ENCODE measurements at regions not wholly inside any gene's neighbourhood (a gene's known extent, or its start where the extent isn't known, plus 50 kb on each side); places are given as distances from the start of the nearest gene placed in this dataset.

GRCh38 chr4:19382993-19383756 is 868.5 kb upstream of the SLIT2 start:
- DNase-seq: no peak

DNA sequence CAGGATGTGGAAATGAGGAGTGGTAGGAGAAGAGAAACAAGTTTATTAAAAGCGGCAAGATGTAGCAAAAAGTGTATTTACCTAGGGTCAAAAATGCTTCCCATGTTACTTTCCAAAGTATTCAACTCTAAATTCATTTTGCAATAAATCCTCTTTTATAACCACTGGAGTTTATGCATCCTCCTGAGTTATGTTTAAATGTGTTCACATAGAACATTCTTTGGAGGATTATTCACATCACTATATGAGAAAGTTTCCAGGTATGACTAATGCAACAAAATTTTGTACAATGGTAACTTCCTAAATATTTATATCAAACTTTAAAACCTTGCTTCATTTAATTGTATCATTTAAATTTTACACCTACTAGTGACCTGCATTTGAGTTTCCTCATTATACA is 870.6 kb upstream of the SLIT2 start:
- no peak for DNase-seq

DNA sequence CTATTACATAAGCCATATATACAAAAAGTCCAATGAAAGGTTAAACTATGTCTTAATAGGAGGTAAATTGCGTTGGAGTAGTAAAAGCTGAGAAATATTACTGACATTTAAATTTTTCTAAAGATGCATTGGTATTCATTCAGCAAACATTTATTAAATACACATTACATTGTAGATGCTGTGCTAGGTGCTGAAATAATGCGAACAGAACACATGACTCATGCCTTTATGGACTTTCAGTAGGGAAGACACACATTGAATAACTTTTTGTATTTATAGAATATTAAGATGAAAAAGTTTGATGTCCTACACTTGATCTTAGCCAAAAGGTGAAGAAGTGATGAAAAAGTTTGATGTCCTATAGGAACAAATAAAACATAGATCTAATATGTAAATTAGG is 871.1 kb upstream of the SLIT2 start:
- DNase-seq: no peak

DNA sequence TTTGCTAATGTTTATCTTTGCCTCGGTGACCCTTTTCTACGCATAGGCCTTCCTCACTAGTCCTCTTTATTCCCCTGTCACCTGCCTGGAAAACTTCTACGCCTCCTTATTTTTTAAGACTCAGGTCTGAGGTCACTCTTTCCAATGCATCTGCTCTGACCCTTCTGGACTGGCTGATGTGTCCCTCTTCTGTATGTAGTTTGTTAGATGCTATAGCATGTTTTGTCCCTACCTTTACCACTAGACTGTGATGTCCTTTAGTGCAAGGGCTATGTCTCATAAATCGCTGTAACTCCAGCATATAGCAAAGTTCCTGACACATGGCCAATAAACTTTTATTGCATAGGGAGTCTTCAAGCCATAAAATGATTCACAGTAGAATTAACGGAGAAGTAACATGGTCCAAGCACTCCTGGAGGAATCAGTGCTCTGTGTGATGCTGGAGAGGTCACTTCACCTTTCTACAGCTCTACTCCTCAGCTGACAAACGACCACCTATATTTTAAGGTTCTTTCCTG is 872.5 kb upstream of the SLIT2 start:
- DNase-seq: no peak

- DNase-seq: no peak
Measured at GRCh38 chr4:19375931-19376330, 875.8 kb upstream of the SLIT2 start.

- no peak for DNase-seq
Measured at GRCh38 chr4:19375136-19375804, 876.4 kb upstream of the SLIT2 start.

GRCh38 chr4:19372390-19372789 is 879.3 kb upstream of the SLIT2 start:
- DNase-seq: no peak

DNA sequence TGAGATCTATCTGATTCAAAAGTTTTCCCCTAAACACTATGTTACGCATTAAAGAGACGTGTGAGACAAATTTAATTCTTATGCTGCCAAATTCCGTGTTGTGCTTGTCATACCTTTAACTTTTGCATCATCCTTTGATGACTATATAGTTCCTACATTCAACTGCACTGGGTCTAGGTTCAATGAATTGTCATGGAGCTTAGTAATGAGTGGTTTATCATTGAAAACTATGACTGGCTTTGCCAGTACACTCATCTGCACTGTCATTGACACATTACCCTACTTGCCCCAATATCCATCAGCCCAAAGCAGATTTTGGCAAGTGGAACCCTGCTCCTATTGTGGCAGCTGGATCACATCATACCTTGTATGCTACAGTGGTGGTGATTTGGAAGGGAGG is 882.9 kb upstream of the SLIT2 start:
- DNase-seq: no peak

GRCh38 chr4:19366916-19367315 is 884.8 kb upstream of the SLIT2 start:
- no peak for DNase-seq

- DNase-seq: no peak
Measured at GRCh38 chr4:19358015-19358414, 893.7 kb upstream of the SLIT2 start.

GRCh38 chr4:19349416-19349815 is 902.3 kb upstream of the SLIT2 start:
- no peak for DNase-seq

GRCh38 chr4:19348746-19349145 is 903.0 kb upstream of the SLIT2 start:
- DNase-seq: no peak

DNA sequence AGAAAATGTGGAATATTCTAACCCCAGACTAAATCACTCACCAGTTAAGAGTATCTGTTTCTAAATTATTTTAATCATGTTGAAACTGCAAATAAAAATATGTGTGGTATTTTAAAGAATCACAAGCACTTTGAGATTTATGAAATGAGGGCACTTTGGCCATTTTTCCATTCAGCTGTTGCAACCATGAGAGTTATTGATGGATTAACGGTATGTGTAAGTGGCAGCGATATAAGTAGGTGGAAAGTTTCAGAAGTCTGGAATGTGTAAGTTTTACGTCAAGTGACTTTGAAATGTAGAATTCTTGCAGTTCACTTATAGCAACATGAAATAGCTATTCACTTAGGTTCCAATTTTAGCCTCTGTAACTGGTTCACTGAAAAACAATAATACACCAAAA is 905.1 kb upstream of the SLIT2 start:
- no peak for DNase-seq

DNA sequence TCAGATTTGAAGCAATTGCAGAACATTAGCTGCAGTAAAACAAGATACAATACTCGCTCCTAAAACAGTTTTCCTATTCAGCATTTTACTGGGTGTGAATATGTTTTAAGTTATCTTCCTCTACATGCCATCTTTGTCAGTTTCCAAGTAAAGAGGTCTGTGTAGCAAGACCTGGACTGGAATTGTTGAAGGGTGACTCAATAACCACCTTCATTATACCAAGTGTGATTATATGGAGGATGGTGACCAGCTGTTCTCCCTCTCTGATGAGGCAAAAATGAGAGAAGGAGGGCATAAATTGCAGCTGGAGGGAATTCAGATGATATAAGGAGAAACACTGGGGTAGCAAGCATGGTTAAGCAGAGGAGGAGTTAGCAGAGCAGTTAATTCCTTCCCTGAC is 922.1 kb upstream of the SLIT2 start:
- DNase-seq: no peak

DNA sequence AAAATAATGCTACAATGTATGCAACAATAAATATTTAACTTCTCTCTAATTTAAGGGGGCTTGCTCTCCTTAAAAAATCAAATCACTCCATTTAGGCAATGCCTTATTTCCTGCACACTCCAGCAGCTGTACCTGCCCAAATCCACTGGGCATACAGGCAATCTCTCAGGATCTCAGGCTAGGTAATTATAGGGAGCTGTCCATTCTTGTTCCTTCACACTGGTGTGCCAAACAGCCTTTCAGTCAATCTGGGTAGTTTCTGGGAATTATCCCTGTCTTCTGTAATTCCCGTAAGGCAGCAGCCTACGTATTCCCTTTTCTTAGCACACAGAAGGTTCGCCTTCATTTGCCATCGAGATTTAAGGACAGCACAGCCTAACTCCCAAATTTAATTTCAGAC is 922.6 kb upstream of the SLIT2 start:
- DNase-seq: no peak

- no peak for DNase-seq
Measured at GRCh38 chr4:19327364-19327763, 924.3 kb upstream of the SLIT2 start.

DNA sequence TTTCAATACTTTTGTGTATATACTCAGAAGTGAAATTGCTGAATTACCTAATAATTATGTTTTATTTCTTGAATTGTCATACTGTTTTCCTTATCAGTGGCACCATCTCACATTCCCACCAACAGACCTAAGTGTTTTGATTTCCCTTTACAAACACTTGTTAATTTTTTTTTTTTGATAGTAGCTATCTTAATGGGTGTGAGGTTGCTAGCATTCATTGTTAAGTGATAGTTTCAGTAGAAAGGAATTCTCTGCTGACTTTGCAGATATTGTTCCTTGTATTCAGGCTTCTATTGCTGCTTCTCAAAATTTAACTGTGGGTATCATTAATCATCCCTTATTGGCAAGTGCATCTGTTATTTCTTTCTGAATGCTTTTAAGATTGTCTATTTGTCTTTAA is 927.5 kb upstream of the SLIT2 start:
- DNase-seq: no peak

DNA sequence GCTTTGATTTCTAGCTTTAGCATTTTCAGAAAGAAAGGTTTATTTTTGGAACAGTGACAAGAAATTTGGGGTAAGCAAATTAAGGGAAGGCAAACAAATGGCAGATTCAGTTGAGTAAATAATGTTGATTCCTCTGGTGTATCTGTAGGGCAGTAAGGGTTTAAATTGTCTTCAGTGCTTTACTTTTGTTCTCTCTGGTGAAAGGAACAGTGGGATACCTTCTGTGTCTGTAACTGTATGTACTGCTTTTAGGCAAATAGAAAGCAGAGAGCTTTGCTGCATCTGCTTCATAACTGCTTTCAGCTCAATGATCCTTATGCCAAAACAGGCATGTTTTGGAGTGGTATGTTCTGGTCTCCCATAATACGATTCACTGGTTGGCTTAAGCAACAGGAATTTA is 932.1 kb upstream of the SLIT2 start:
- no peak for DNase-seq

GRCh38 chr4:19317377-19317776 is 934.3 kb upstream of the SLIT2 start:
- no peak for DNase-seq

DNA sequence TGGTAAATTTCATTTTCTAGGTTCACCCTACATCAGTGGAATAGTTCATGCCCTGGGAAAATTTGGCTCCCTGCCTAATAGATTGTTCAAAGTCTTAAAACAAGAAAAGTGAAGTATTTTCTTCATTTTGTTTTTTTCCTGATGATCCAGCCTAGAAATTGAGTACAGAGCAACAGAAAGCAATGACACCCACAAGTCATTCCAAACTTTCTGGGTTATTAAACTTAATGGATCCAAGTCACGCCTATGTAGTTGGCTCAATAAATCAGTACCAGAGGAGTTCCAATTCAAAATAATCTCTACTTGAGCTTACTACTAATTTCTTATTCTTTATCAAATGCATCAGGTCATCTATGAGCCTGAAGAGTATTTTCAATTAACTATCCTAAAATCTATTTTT is 937.6 kb upstream of the SLIT2 start:
- DNase-seq: no peak

DNA sequence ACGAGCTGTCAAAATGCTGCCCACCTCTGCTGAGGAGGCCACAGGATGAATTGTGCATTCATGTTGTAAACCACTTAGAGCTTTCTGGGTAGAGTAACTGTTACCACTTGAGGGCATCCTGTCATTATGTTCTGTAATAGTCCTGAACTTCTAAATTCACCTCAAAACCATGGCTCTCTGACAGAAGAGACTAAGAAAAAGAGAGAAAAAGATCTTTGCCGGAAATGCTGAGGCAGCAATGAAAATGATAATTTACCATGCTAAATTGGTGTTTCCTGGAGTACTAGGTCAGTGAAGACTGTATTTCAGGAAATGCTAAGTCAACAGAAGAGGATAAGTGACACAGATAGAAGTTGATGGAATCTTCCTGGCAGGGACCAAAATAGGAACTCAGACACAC is 942.3 kb upstream of the SLIT2 start:
- no peak for DNase-seq

- DNase-seq: no peak
Measured at GRCh38 chr4:19304028-19304427, 947.7 kb upstream of the SLIT2 start.

DNA sequence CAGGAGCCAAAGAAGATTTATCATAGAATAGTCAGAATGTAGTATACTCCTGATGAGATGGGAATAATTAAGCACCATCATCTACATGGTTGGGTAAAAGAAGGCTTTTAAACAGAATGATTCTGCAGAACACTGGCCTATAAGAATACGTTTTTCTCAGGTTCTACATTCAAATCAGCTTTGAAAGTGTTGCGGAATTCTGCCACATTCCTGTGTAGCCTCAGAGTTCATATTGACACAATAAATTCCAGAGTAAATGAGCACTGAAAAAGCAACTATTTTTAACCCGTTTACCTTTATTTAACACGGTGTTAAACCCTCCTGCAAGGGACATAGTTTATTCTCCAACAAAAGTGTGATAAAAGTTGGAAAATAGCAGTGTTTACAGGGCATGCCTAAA is 950.2 kb upstream of the SLIT2 start:
- DNase-seq: no peak

DNA sequence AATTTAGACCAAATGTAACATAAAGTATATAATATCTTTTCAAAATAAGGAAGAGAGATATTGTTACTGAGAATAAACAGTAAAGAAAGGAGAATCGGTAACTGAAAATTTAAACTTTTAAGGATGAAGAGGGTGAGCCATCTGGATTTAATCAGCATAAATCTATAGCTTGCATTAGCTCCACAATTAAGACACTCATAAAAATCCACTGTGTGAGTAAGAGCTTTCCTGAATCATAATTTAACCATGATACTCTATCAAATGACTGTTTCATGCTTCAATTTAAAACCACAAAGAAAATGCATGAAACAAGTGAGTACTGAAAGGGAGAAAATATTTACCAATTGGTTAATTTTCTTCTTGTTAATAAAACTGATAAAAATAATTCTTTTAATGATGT is 951.5 kb upstream of the SLIT2 start:
- DNase-seq: no peak

- no peak for DNase-seq
Measured at GRCh38 chr4:19298998-19299397, 952.7 kb upstream of the SLIT2 start.

Data from MV-4-11 (cell line).